ENCODE measurements at regions not wholly inside any gene's neighbourhood (a gene's known extent, or its start where the extent isn't known, plus 50 kb on each side); places are given as distances from the start of the nearest gene placed in this dataset.

DNA sequence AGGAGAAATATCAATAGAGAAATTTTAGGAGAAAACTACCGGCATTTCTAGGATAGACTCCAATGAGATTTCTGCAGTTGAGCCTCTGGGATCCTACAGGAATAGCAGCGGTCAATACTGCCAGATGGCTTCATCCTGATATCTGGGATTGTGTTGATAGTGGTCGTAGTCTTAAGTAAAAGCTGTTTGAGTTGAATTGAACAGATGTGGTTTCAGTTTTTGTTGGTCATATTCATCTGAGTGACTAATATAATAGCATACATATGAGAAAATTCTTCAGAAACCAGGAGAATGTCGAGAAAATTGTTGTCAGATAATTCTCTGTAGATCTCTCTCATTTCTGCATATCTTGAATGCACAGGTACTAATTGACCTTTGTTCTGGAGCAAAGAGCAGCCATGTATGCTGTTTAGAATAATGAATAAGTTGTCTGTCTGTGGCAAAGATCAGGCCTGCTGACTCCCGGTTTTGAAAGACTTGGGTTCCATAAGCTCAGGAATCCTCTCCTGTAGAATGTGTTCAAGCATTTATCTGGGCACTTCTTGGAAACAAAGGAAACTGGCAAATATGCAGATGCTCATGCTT, 288.1 kb downstream of the TMX3 start:
- Histone ChIP-seq H4K20me1 (ENCODE audit: insufficient read depth) (no peaks in the 10 kb centered on the region), H3K27me3 (ENCODE audit: insufficient read depth, low read depth) (no peaks in the 10 kb centered on the region), H3K9me2 (ENCODE audit: insufficient read depth) (no peaks in the 10 kb centered on the region), H3K4me2 (no peak overlapping the region), H3K9me3 (ENCODE audit: insufficient read depth, low read depth) (no peaks in the 10 kb centered on the region), H3F3A (ENCODE audit: insufficient read depth, low read depth) (no peaks in the 10 kb centered on the region), H3K4me3 (no peak overlapping the region), H3K4me1 (replicated peaks; ENCODE audit: insufficient read depth) (no peaks in the 10 kb centered on the region), H3K79me2 (ENCODE audit: low read depth) (no peaks in the 10 kb centered on the region), H2AFZ (no peak overlapping the region), H3K27ac (no peak overlapping the region), H3K36me3 (ENCODE audit: low read depth) (no peaks in the 10 kb centered on the region)
- TF ChIP-seq CTCF (conservative IDR thresholded peaks at IDR 0.05) = no peak
- TF ChIP-seq EZH2 (IDR thresholded peaks at IDR 0.05; ENCODE audit: low read depth) = no peak
- POLR2A ChIA-PET (ENCODE audit: unreplicated experiment) = no interaction called here
- DNase-seq = no peak
- no TSS peak for BruUV-seq (replicated peaks)
- intact Hi-C loops (cut with micrococcal nuclease; ENCODE audit: unreplicated experiment) = no loop called here
- CTCF ChIA-PET = no interaction called here

DNA sequence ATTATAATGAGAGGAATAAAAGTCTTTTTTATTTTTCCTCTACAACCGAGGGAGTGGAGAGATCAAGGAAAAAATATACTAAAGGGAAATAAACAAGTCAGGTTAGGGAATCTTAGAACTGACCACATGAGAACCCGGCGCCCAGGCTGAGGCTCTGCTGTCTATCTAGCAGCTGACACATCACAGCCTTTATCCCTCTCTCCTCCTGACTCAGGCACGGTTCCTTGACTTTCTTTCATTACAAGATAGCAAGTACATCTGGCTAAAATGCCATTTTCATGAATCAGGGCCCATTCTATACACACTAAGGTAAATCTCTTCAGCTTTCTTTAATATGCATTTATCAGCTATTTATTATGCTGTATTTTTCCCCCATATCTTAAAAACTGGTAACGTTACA, 296.0 kb downstream of the TMX3 start:
- TF ChIP-seq EZH2 (IDR thresholded peaks at IDR 0.05; ENCODE audit: low read depth) (no peak), CTCF (conservative IDR thresholded peaks at IDR 0.05) (no peak)
- POLR2A ChIA-PET (ENCODE audit: unreplicated experiment) = no interaction called here
- H3K4me2 ChIP-seq = no peak overlapping the region

GRCh38 chr18:68418226-68418868, 296.6 kb downstream of the TMX3 start:
- no peaks in the 10 kb centered on the region for H3K27me3 ChIP-seq (ENCODE audit: insufficient read depth, low read depth)
- no peak overlapping the region for H3K4me2 ChIP-seq
- CTCF ChIA-PET = no interaction called here
- H2AFZ ChIP-seq = peak overlapping the region; percentile 40; the same call in 1 of the 2 replicates
- no peaks in the 10 kb centered on the region for H4K20me1 ChIP-seq (ENCODE audit: insufficient read depth)
- no peaks in the 10 kb centered on the region for H3K9me2 ChIP-seq (ENCODE audit: insufficient read depth)
- no TSS peak for BruUV-seq (replicated peaks)
- TF ChIP-seq EZH2 (IDR thresholded peaks at IDR 0.05; ENCODE audit: low read depth) (no peak), CTCF (conservative IDR thresholded peaks at IDR 0.05) (no peak)
- H3K4me3 ChIP-seq = no peak overlapping the region
- H3K36me3 ChIP-seq (ENCODE audit: low read depth) = no peaks in the 10 kb centered on the region
- H3K27ac ChIP-seq = no peak overlapping the region
- DNase-seq = no peak
- no peaks in the 10 kb centered on the region for H3K4me1 ChIP-seq (replicated peaks; ENCODE audit: insufficient read depth)
- intact Hi-C loops (cut with micrococcal nuclease; ENCODE audit: unreplicated experiment) = no loop called here
- H3K9me3 ChIP-seq (ENCODE audit: insufficient read depth, low read depth) = no peaks in the 10 kb centered on the region
- no peaks in the 10 kb centered on the region for H3F3A ChIP-seq (ENCODE audit: insufficient read depth, low read depth)
- POLR2A ChIA-PET (ENCODE audit: unreplicated experiment) = no interaction called here
- no peaks in the 10 kb centered on the region for H3K79me2 ChIP-seq (ENCODE audit: low read depth)

More for the DNA sequence above, 296.0 kb downstream of the TMX3 start:
- H3K36me3 ChIP-seq (ENCODE audit: low read depth) = no peaks in the 10 kb centered on the region
- no peaks in the 10 kb centered on the region for H3K4me1 ChIP-seq (replicated peaks; ENCODE audit: insufficient read depth)
- BruUV-seq (replicated peaks) = no TSS peak
- H3K9me3 ChIP-seq (ENCODE audit: insufficient read depth, low read depth) = no peaks in the 10 kb centered on the region
- no peaks in the 10 kb centered on the region for H3K79me2 ChIP-seq (ENCODE audit: low read depth)
- no peaks in the 10 kb centered on the region for H4K20me1 ChIP-seq (ENCODE audit: insufficient read depth)
- H2AFZ ChIP-seq = no peak overlapping the region
- no peak overlapping the region for H3K4me3 ChIP-seq
- intact Hi-C loops (cut with micrococcal nuclease; ENCODE audit: unreplicated experiment) = no loop called here
- no peaks in the 10 kb centered on the region for H3F3A ChIP-seq (ENCODE audit: insufficient read depth, low read depth)
- DNase-seq = no peak
- H3K27me3 ChIP-seq (ENCODE audit: insufficient read depth, low read depth) = no peaks in the 10 kb centered on the region
- H3K9me2 ChIP-seq (ENCODE audit: insufficient read depth) = no peaks in the 10 kb centered on the region
- CTCF ChIA-PET = no interaction called here
- no peak overlapping the region for H3K27ac ChIP-seq
